ENCODE measurements at regions not wholly inside any gene's neighbourhood (a gene's known extent, or its start where the extent isn't known, plus 50 kb on each side); places are given as distances from the start of the nearest gene placed in this dataset.

DNA sequence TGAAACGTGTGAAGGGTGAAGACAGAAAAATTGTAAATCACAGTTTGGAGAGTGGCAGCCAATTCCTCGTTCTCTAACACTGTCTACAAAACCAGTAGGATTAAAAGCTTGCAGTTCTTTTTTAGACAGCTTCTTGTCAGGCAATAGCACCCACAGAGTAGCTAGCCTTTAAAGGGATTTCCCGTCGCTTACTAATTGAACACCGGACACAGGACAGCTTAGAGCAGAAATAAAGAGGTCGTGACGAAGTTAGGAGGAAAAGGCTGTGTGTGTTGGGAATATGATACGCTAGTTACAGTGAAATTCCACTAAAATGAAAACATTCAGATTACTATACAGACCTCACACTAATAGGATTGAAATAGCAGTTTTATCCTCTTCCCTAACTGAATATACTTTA lies 149.1 kb upstream of the FLRT2 start:
- DNase-seq (ENCODE audit: low spot score) (no peak), ATAC-seq (ENCODE audit: low read depth) (no peak)
- Histone ChIP-seq H3K9me3 (ENCODE audit: severe bottlenecking) (no peaks in the 10 kb centered on the region), H3K36me3 (ENCODE audit: low read depth) (no peaks in the 10 kb centered on the region), H3K4me3 (ENCODE audit: severe bottlenecking) (no peak overlapping the region), H3K27me3 (ENCODE audit: insufficient read depth, poor library complexity, severe bottlenecking) (no peaks in the 10 kb centered on the region), H3K27ac (ENCODE audit: poor library complexity, severe bottlenecking) (no peak overlapping the region), H3K4me1 (ENCODE audit: insufficient read depth, poor library complexity, severe bottlenecking) (no peaks in the 10 kb centered on the region)
- TF ChIP-seq, protein P1, sequence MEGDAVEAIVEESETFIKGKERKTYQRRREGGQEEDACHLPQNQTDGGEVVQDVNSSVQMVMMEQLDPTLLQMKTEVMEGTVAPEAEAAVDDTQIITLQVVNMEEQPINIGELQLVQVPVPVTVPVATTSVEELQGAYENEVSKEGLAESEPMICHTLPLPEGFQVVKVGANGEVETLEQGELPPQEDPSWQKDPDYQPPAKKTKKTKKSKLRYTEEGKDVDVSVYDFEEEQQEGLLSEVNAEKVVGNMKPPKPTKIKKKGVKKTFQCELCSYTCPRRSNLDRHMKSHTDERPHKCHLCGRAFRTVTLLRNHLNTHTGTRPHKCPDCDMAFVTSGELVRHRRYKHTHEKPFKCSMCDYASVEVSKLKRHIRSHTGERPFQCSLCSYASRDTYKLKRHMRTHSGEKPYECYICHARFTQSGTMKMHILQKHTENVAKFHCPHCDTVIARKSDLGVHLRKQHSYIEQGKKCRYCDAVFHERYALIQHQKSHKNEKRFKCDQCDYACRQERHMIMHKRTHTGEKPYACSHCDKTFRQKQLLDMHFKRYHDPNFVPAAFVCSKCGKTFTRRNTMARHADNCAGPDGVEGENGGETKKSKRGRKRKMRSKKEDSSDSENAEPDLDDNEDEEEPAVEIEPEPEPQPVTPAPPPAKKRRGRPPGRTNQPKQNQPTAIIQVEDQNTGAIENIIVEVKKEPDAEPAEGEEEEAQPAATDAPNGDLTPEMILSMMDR (IDR thresholded peaks at IDR 0.05; ENCODE audit: poor library complexity, severe bottlenecking), result no peak

DNA sequence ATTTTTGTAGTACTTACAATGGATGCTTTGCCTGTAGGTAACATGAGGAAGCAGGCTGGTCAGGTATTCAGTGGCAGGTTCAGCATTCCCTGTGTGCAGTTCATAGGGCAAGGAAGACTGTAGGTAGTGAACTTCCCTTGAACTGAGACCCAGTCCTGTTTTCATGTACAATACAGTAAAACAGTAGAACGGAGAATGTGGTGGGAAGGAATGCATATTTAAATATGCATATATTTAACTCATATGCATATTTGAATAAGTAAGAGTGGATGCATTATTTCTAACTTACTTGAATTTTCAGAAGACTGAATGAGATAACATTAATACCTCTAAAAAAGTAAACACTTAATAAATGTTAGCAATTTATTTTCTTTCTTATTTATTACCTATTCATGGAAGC lies 147.6 kb upstream of the FLRT2 start:
- H3K9me3 ChIP-seq (ENCODE audit: severe bottlenecking), result no peaks in the 10 kb centered on the region
- no peak overlapping the region for H3K27ac ChIP-seq (ENCODE audit: poor library complexity, severe bottlenecking)
- peaks cover 5% of the 10 kb centered on the region for H3K4me1 ChIP-seq (ENCODE audit: insufficient read depth, poor library complexity, severe bottlenecking)
- ATAC-seq (ENCODE audit: low read depth) (no peak), DNase-seq (ENCODE audit: low spot score) (no peak)
- no peaks in the 10 kb centered on the region for H3K27me3 ChIP-seq (ENCODE audit: insufficient read depth, poor library complexity, severe bottlenecking)
- H3K4me3 ChIP-seq (ENCODE audit: severe bottlenecking), result no peak overlapping the region
- H3K36me3 ChIP-seq (ENCODE audit: low read depth), result no peaks in the 10 kb centered on the region
- TF ChIP-seq, protein P1 (IDR thresholded peaks at IDR 0.05; ENCODE audit: poor library complexity, severe bottlenecking), result no peak

DNA sequence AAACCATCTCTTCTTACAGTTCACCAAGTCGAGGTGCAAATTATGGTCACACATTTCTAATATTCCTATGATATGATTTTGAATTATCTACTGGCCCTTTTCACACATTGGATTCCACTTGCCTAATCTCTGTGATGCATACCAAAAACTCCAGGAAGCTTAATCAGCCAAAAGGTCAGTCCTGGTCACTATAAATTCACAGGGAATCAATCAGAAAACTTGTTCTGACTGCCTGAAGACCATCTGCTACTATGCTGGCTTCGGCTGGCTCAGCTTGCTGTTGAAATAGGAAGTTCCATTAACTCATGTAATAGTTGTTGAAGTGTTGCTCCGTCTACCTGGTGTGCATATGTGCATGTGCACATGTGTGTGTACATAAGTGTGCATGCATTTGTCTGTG lies 142.8 kb upstream of the FLRT2 start:
- H3K4me1 ChIP-seq (ENCODE audit: insufficient read depth, poor library complexity, severe bottlenecking), result peaks cover 5% of the 10 kb centered on the region
- H3K9me3 ChIP-seq (ENCODE audit: severe bottlenecking), result no peaks in the 10 kb centered on the region
- no peaks in the 10 kb centered on the region for H3K36me3 ChIP-seq (ENCODE audit: low read depth)
- ATAC-seq (ENCODE audit: low read depth), result 0 out of 3 replicates have a peak, but pooled peaks have one; percentile 45
- H3K4me3 ChIP-seq (ENCODE audit: severe bottlenecking), result no peak overlapping the region
- H3K27ac ChIP-seq (ENCODE audit: poor library complexity, severe bottlenecking), result no peak overlapping the region
- TF ChIP-seq, protein P1 (IDR thresholded peaks at IDR 0.05; ENCODE audit: poor library complexity, severe bottlenecking), result no peak
- no peak for DNase-seq (ENCODE audit: low spot score)
- no peaks in the 10 kb centered on the region for H3K27me3 ChIP-seq (ENCODE audit: insufficient read depth, poor library complexity, severe bottlenecking)

DNA sequence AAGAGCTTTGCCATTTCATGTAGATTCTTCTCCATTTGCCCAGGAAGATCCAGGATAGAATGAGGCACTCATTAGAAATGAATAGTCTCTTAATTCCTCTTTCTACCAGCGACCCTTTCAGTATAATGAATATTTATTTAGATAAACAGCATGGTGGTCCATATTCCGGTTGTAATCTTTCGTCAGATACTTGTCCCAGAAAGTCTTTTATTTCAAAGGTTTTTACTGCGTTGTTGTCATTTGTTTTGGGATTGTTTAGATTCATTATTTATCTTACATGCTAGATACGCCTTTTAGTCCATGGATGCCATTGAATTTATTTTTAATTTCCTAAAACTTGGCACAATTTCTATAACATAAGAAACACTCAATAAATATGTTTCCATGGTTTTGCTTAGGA lies 139.7 kb upstream of the FLRT2 start:
- no peak overlapping the region for H3K4me3 ChIP-seq (ENCODE audit: severe bottlenecking)
- no peaks in the 10 kb centered on the region for H3K36me3 ChIP-seq (ENCODE audit: low read depth)
- no peaks in the 10 kb centered on the region for H3K27me3 ChIP-seq (ENCODE audit: insufficient read depth, poor library complexity, severe bottlenecking)
- TF ChIP-seq, protein P1 (IDR thresholded peaks at IDR 0.05; ENCODE audit: poor library complexity, severe bottlenecking), result no peak
- no peak for ATAC-seq (ENCODE audit: low read depth)
- H3K27ac ChIP-seq (ENCODE audit: poor library complexity, severe bottlenecking), result no peak overlapping the region
- no peaks in the 10 kb centered on the region for H3K9me3 ChIP-seq (ENCODE audit: severe bottlenecking)
- DNase-seq (ENCODE audit: low spot score), result no peak
- peaks cover 5% of the 10 kb centered on the region for H3K4me1 ChIP-seq (ENCODE audit: insufficient read depth, poor library complexity, severe bottlenecking)

DNA sequence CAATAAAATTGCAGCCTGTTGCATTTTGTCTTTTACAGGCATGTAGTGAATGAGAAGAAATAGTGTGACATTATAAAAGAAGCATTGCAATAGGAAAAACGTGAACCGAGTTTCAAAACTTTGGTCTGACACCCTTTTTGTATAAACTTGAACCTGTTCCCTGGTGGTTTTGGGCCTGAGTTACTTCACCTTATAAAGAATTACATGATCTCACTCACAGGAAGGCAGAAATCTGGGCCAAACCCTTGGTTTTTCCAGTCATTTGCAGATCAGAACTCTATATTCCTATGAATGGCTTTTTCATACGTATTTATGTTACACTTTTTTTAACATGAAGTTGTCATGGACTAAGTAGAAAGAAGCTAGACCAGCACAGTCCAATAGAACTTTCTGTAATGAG lies 138.5 kb upstream of the FLRT2 start:
- ATAC-seq (ENCODE audit: low read depth) (no peak), DNase-seq (ENCODE audit: low spot score) (no peak)
- Histone ChIP-seq H3K4me1 (ENCODE audit: insufficient read depth, poor library complexity, severe bottlenecking) (peaks cover 5% of the 10 kb centered on the region), H3K4me3 (ENCODE audit: severe bottlenecking) (no peak overlapping the region), H3K36me3 (ENCODE audit: low read depth) (no peaks in the 10 kb centered on the region), H3K27ac (ENCODE audit: poor library complexity, severe bottlenecking) (no peak overlapping the region), H3K27me3 (ENCODE audit: insufficient read depth, poor library complexity, severe bottlenecking) (no peaks in the 10 kb centered on the region), H3K9me3 (ENCODE audit: severe bottlenecking) (no peaks in the 10 kb centered on the region)
- TF ChIP-seq, protein P1 (IDR thresholded peaks at IDR 0.05; ENCODE audit: poor library complexity, severe bottlenecking), result no peak

All from RWPE2 (cell line).